Mesendoderm (in vitro differentiated cells): ENCODE measurements at regions not wholly inside any gene's neighbourhood (a gene's known extent, or its start where the extent isn't known, plus 50 kb on each side); places are given as distances from the start of the nearest gene placed in this dataset.
"Not testable (repeated sequence)": the region's sequence is repeated elsewhere in the genome, so short reads cannot be mapped to it uniquely, and the experiment has no call there.

Experiments used
- DNase-seq: peaks from one replicate; pipeline ENCODE4 v3.0.0; 2013
- H2AK5ac ChIP-seq: 2 replicates; pipeline ENCODE4 v1.6.1; 2013; ENCODE audit warnings: low read length, inconsistent platforms
- H2BK120ac ChIP-seq: 2 replicates; pipeline ENCODE4 v1.6.1; 2013; ENCODE audit warnings: low read depth, mild to moderate bottlenecking, low read length, moderate library complexity, mixed read lengths
- H2BK15ac ChIP-seq: replicated peaks from 2 replicates; pipeline ENCODE4 v1.6.1; 2013; ENCODE audit warnings: low read depth, mild to moderate bottlenecking, moderate library complexity
- H2BK5ac ChIP-seq: 2 replicates; pipeline ENCODE4 v1.6.1; 2013; ENCODE audit warnings: low read length, inconsistent platforms
- H3K18ac ChIP-seq: 2 replicates; pipeline ENCODE4 v1.6.1; 2013; ENCODE audit warnings: mild to moderate bottlenecking, low read length, mixed read lengths
- H3K23ac ChIP-seq: one replicate; pipeline ENCODE4 v1.6.1; 2013; ENCODE audit warnings: low read length
- H3K27ac ChIP-seq: 2 replicates; pipeline ENCODE4 v1.5.1; 2013; ENCODE audit warnings: low read depth, mild to moderate bottlenecking, inconsistent platforms, low read length, moderate library complexity
- H3K27me3 ChIP-seq: 2 replicates; pipeline ENCODE4 v1.6.1; 2013; ENCODE audit warnings: low read length, control low read depth, mild to moderate bottlenecking, inconsistent platforms; ENCODE audit not compliant: insufficient read depth, poor library complexity
- H3K36me3 ChIP-seq: 2 replicates; pipeline ENCODE4 v1.6.1; 2013; ENCODE audit warnings: low read length, inconsistent platforms; ENCODE audit not compliant: control insufficient read depth, insufficient read depth
- H3K4ac ChIP-seq: one replicate; pipeline ENCODE4 v1.6.1; 2013; ENCODE audit warnings: low read depth, mild to moderate bottlenecking, low read length, moderate library complexity
- H3K4me1 ChIP-seq: 2 replicates; pipeline ENCODE4 v1.6.1; 2013; ENCODE audit warnings: low read depth, low read length, inconsistent platforms; ENCODE audit not compliant: control insufficient read depth
- H3K4me2 ChIP-seq: 2 replicates; pipeline ENCODE4 v1.6.1; 2013; ENCODE audit warnings: low read length
- H3K4me3 ChIP-seq: 2 replicates; pipeline ENCODE4 v1.5.1; 2013; ENCODE audit warnings: mild to moderate bottlenecking, low read length
- H3K56ac ChIP-seq: one replicate; pipeline ENCODE4 v1.6.1; 2013; ENCODE audit warnings: low read length
- H3K79me1 ChIP-seq: 2 replicates; pipeline ENCODE4 v1.6.1; 2013; ENCODE audit warnings: low read length, inconsistent platforms
- H3K79me2 ChIP-seq: 2 replicates; pipeline ENCODE4 v1.6.1; 2013; ENCODE audit warnings: mild to moderate bottlenecking, low read length; ENCODE audit not compliant: control insufficient read depth, insufficient read depth
- H3K9ac ChIP-seq: 2 replicates; pipeline ENCODE4 v1.6.1; 2013; ENCODE audit warnings: low read length, inconsistent platforms
- H4K5ac ChIP-seq: one replicate; pipeline ENCODE4 v1.6.1; 2013; ENCODE audit warnings: low read length
- H4K8ac ChIP-seq: one replicate; pipeline ENCODE4 v1.6.1; 2013; ENCODE audit warnings: low read depth, mild to moderate bottlenecking, control low read depth, low read length, moderate library complexity
- WGBS: extraction: QIAGEN DNeasy Blood & Tissue Kit; methylation state at CpG from one replicate; pipeline ENCODE4 v1.1.7; 2013; ENCODE audit warnings: low lambda C conversion rate, missing lambda C conversion rate; ENCODE audit not compliant: insufficient coverage; ENCODE audit errors: extremely low coverage; 5-methylcytosine and 5-hydroxymethylcytosine counted together

DNA sequence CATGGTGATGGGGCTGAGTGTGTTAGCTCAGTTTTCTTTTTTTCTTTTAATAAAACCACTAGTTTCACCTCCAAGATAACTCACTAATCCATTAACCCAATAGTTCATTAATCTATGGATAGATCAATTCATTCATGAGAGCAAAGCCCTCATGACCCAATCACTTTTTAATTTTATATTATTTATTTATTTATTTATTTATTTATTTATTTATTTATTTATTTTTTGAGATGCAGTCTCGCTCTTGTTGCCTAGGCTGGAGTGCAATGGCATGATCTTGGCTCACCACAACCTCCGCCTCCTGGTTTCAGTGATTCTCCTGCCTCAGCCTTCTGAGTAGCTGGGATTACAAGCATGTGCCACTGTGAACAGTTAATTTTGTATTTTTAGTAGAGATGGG, 1082.4 kb downstream of the DIPK2A start:
- not testable (repeated sequence) for H3K9ac ChIP-seq, H4K8ac ChIP-seq, H2BK120ac ChIP-seq, H3K56ac ChIP-seq, H3K4me3 ChIP-seq, H3K27ac ChIP-seq, H3K4me1 ChIP-seq, H3K27me3 ChIP-seq, H4K5ac ChIP-seq, H3K18ac ChIP-seq, H2BK15ac ChIP-seq, H3K23ac ChIP-seq, H2BK5ac ChIP-seq, H3K79me1 ChIP-seq, DNase-seq, H3K36me3 ChIP-seq, H3K79me2 ChIP-seq, H3K4me2 ChIP-seq, H2AK5ac ChIP-seq, H3K4ac ChIP-seq
- WGBS: no CpG with 5 or more reads among the region's 2 CpGs

DNA sequence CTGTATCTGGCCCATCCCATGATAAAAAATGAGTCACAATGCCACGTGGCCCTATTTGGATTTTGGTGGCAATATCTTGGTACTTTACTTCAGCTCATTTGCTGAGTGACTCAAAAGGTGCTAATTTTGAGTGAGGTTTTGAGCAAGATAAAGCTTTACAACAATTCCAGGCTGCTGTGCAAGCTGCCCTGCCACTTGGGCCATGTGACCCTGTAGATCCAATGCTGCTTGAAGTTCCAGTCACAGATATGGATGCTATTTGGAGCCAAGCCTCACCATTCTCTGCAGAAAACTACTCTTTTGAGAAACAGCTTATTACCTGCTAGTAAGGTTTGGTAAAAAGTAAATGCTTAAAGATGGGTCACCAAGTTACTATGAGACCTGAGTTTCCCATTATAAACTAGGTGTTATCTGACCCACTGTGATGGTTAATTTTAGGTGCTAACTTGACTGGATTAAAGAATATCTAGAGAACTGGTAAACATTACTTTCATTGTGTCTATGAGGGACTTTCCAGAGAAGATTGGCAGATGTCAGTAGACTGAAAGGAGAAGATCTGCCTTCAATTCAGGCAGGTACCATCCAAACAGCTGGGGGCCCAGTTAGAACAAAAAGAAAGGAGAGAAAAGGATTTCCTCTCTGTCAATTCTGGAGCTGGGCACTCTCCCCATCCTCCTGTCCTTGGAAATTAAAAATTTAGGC, 1083.9 kb downstream of the DIPK2A start:
- Histone ChIP-seq H3K79me2 (no peaks in the 10 kb centered on the region), H3K23ac (no peak overlapping the region), H2BK5ac (no peak overlapping the region), H3K4me1 (no peaks in the 10 kb centered on the region), H3K27me3 (no peaks in the 10 kb centered on the region), H3K4me3 (no peak overlapping the region), H3K4me2 (no peak overlapping the region), H3K79me1 (no peaks in the 10 kb centered on the region), H2AK5ac (no peak overlapping the region), H2BK120ac (no peak overlapping the region), H3K4ac (no peak overlapping the region), H3K27ac (no peak overlapping the region), H3K9ac (no peak overlapping the region), H3K18ac (no peak overlapping the region), H2BK15ac (no peak overlapping the region), H3K56ac (no peak overlapping the region), H4K8ac (no peak overlapping the region), H4K5ac (no peak overlapping the region), H3K36me3 (no peaks in the 10 kb centered on the region)
- no peak for DNase-seq
- WGBS: no CpG with 5 or more reads among the region's 1 CpG

DNA sequence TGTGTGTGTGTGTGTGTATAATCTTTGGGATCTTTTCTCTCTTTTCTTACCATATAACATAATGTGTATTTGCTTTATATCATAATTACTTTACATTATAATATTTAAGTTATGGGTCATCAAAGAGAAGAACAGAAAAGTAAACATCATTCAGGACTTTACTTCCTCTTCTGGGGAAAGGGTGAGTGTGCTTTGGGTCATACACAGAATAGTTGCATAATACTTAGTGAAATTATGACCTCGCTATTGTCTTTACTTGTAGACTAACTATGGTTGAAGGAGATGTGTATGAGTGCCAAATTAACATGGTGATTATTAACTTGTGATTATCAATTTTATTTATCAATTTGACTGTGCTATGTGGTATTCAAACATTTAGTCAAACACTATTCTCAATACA, 1086.9 kb downstream of the DIPK2A start:
- Histone ChIP-seq H3K18ac (no peak overlapping the region), H3K4me1 (no peaks in the 10 kb centered on the region), H3K36me3 (no peaks in the 10 kb centered on the region), H3K9ac (no peak overlapping the region), H3K27me3 (no peaks in the 10 kb centered on the region), H4K5ac (no peak overlapping the region), H2AK5ac (no peak overlapping the region), H3K4me2 (no peak overlapping the region), H2BK5ac (no peak overlapping the region), H2BK15ac (no peak overlapping the region), H3K4me3 (no peak overlapping the region), H3K4ac (no peak overlapping the region), H3K23ac (no peak overlapping the region), H4K8ac (no peak overlapping the region), H3K79me1 (no peaks in the 10 kb centered on the region), H3K27ac (no peak overlapping the region), H3K79me2 (no peaks in the 10 kb centered on the region), H2BK120ac (no peak overlapping the region), H3K56ac (no peak overlapping the region)
- WGBS: no CpG with 5 or more reads among the region's 1 CpG
- DNase-seq: no peak

DNA sequence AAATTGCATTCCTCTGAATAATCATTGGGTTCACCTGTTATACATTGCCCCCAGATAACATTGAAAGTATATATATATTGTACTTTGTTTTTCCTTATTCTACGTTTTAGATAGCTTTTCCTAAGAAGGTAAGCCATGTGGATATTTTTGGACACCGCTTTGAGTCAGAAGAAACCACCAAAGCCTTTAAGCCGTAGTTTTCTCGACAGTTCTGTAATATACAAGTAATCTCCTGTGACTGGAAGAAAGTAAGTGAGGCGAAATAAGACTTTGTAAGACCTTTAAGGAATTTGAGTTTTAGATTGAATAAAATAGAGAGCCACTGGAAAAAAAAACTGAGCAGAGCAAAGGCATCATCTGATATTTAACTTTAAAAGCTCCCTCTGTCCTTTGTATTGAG, 1092.0 kb downstream of the DIPK2A start:
- Histone ChIP-seq H2BK5ac (no peak overlapping the region), H3K36me3 (no peaks in the 10 kb centered on the region)

DNA sequence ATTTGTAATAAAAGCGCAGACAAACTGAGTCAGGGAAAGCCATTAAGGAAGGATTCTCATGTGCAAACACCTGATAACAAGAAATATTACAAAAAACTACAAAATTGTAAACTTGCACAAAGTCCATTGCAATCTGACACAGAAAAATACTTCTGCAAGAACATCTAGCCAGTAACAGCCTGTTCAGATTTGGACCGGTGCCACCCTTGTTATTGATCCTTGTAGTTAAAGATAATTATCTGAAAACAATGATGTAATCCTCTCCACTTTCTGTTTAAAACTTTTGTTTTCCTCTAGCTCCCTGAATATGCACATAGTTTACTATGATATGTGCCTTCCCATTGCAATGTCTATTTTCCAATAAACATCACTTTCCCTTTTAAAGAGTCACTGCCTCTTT, 1090.2 kb downstream of the PLOD2 start:
- no peak overlapping the region for H3K23ac ChIP-seq
- H3K79me1 ChIP-seq: no peaks in the 10 kb centered on the region

More for the DNA sequence above, 1092.0 kb downstream of the DIPK2A start:
- no peak overlapping the region for H2AK5ac ChIP-seq
- no peaks in the 10 kb centered on the region for H3K79me1 ChIP-seq
- H4K8ac ChIP-seq: no peak overlapping the region
- no peaks in the 10 kb centered on the region for H3K27me3 ChIP-seq
- no peak overlapping the region for H4K5ac ChIP-seq
- H3K27ac ChIP-seq: no peak overlapping the region
- no peak overlapping the region for H3K9ac ChIP-seq
- no peak overlapping the region for H3K4me2 ChIP-seq
- H3K23ac ChIP-seq: no peak overlapping the region
- no peaks in the 10 kb centered on the region for H3K4me1 ChIP-seq
- H3K4ac ChIP-seq: no peak overlapping the region
- H3K79me2 ChIP-seq: no peaks in the 10 kb centered on the region
- H2BK15ac ChIP-seq: no peak overlapping the region
- DNase-seq: no peak
- no peak overlapping the region for H3K4me3 ChIP-seq
- no CpG with 5 or more reads among the region's 5 CpGs for WGBS
- H3K18ac ChIP-seq: no peak overlapping the region
- H3K56ac ChIP-seq: no peak overlapping the region
- H2BK120ac ChIP-seq: no peak overlapping the region

DNA sequence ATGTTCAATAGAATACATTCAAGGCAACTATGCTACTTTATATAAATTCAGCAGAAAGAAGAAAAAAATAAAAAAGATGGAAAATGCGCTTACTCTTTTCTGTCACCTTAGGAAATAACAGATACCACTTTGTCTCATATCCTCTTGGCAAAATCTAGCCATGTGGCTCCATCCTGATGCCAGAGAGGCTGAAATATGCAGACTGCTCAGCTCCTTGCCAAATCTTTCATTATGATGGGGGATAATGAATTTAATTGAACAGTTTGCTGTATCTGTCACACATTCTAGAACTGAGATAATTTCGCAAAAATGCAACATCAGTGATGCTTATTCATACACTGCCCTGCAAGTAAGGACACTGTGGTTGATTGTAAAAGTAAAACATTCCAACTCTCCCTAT, 1081.5 kb downstream of the PLOD2 start:
- no peak overlapping the region for H2BK120ac ChIP-seq
- no peak overlapping the region for H3K27ac ChIP-seq
- H3K4me2 ChIP-seq: no peak overlapping the region
- no peak overlapping the region for H3K23ac ChIP-seq
- no peak overlapping the region for H3K9ac ChIP-seq
- H4K8ac ChIP-seq: no peak overlapping the region
- H3K4me1 ChIP-seq: no peaks in the 10 kb centered on the region
- H2BK5ac ChIP-seq: no peak overlapping the region
- H4K5ac ChIP-seq: no peak overlapping the region
- no peaks in the 10 kb centered on the region for H3K27me3 ChIP-seq
- WGBS: no CpG with 5 or more reads among the region's 2 CpGs
- H2BK15ac ChIP-seq: no peak overlapping the region
- no peaks in the 10 kb centered on the region for H3K36me3 ChIP-seq
- no peak overlapping the region for H2AK5ac ChIP-seq
- no peaks in the 10 kb centered on the region for H3K79me1 ChIP-seq
- no peak for DNase-seq
- H3K18ac ChIP-seq: no peak overlapping the region
- no peak overlapping the region for H3K56ac ChIP-seq
- no peaks in the 10 kb centered on the region for H3K79me2 ChIP-seq
- H3K4me3 ChIP-seq: no peak overlapping the region
- no peak overlapping the region for H3K4ac ChIP-seq

More for the DNA sequence above, 1090.2 kb downstream of the PLOD2 start:
- H3K4me1 ChIP-seq: no peaks in the 10 kb centered on the region
- no peak overlapping the region for H3K27ac ChIP-seq
- no peak overlapping the region for H2BK120ac ChIP-seq
- WGBS: no CpG with 5 or more reads among the region's 2 CpGs
- H3K56ac ChIP-seq: no peak overlapping the region
- H3K18ac ChIP-seq: no peak overlapping the region
- H3K27me3 ChIP-seq: no peaks in the 10 kb centered on the region
- H2AK5ac ChIP-seq: no peak overlapping the region
- H3K36me3 ChIP-seq: no peaks in the 10 kb centered on the region
- no peak overlapping the region for H4K5ac ChIP-seq
- no peak overlapping the region for H2BK15ac ChIP-seq
- H2BK5ac ChIP-seq: no peak overlapping the region
- H3K79me2 ChIP-seq: no peaks in the 10 kb centered on the region
- no peak for DNase-seq
- H3K4me3 ChIP-seq: no peak overlapping the region
- H3K9ac ChIP-seq: no peak overlapping the region
- no peak overlapping the region for H3K4ac ChIP-seq
- no peak overlapping the region for H4K8ac ChIP-seq
- H3K4me2 ChIP-seq: no peak overlapping the region
